ENCODE measurements at regions not wholly inside any gene's neighbourhood (a gene's known extent, or its start where the extent isn't known, plus 50 kb on each side); places are given as distances from the start of the nearest gene placed in this dataset.

- no peak for TF ChIP-seq CTCF (conservative IDR thresholded peaks at IDR 0.05 in 1 of 2, IDR thresholded peaks at IDR 0.05 in 1 of 2; ENCODE audit: low read depth in 1 of 2, low read length in 2 of 2)
- no peak for TF ChIP-seq EZH2 (IDR thresholded peaks at IDR 0.05; ENCODE audit: low read length, missing control alignments)
Measured at GRCh38 chr1:184152434-184152898, 100.9 kb downstream of the TSEN15 start.

All from fibroblast of lung (primary cell).